ENCODE measurements at regions not wholly inside any gene's neighbourhood (a gene's known extent, or its start where the extent isn't known, plus 50 kb on each side); places are given as distances from the start of the nearest gene placed in this dataset.
"Not testable (repeated sequence)": the region's sequence is repeated elsewhere in the genome, so short reads cannot be mapped to it uniquely, and the experiment has no call there.

DNA sequence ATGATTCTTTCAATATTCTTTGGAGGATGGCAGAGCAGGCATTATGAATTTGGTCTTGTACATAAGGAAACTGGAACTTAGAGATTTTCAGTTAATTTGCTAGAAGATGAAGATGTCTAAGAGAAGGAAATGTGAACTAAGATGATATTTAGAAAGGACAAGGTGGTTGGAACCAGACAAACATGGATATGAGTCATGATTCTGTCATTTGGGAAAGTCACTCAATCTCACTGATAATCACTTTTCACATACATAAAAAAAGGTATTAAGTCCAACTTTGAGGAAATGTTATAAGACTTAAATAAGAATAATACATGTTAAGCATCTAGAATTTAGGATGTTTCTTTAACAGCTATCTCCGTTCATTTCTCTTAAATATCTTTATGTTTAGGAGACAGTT, 315.1 kb upstream of the COX7C start:
- DNase-seq, result not testable (repeated sequence)

DNA sequence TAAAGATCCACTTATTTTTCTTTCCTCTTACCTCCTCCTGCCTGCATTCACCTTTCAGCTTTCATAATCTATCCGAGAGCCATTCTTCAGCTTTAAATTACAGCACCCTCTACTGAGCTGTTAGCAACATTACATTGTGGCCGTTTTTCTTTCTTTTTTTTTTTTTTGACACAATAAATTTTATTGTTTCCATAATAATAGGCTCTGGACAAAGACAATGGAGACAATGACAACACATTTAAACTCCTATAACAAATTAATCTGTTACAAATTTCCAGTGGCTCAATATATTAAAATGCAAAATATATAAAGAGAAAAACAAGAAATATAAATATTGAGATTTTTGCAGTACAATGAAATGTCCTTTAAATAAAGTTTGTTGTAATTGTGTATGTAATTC, 312.7 kb upstream of the COX7C start:
- DNase-seq, result peak; percentile 21

DNA sequence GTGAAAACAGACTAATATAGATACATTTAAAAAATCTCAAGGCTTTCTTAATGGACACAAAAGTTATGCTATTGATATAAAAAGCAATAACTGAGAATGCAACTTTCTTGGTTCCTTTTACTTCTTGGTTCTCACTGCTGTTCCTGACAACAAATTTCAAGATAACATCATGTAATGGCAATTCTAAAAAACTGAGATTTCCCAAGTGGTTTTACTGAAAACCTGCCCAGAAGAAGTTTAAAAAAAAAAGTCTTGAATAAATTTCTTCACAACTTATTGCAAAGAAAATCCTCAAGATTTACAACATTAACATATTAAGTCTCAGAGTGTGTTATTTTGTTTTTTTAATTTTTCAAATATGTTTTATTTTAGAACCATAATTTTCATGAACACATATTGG, 302.8 kb upstream of the COX7C start:
- no peak for DNase-seq

DNA sequence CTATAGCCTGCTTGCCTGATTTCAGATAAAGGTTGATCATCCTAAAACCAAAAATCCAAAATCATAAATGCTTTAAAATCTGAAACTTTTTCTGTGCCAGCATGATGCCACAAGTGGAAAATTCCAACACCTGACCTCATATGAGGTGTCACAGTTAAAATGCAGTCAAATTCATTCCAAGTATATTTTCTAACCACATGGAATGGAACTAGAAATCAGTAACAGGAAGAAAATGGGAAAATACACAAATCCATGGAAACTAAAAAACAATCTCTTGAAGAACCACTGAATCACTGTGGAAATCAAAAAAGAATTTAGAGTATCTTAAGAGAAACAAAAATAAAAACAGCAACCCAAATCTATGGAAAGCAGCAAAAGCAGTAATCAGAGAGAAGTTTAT, 297.5 kb upstream of the COX7C start:
- DNase-seq, result no peak

DNA sequence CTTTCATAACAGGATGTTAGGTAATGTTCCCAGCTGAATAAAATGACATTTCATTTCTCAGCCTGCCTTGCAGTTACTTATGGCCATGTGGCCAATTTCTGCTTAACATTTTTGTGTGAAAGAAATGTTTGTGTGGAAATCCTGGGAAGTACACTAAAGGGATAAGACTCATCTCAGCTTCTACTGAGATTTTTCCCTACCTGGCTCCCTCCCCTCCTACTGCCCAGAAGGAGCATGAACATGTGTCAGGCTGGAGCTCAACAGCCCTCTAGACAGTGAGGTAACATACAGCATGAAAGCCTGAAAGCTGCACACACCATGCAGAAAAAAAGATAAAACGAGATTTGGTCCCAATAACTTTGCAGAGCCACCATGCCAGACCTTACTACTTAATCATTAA, 288.4 kb upstream of the COX7C start:
- no peak for DNase-seq

DNA sequence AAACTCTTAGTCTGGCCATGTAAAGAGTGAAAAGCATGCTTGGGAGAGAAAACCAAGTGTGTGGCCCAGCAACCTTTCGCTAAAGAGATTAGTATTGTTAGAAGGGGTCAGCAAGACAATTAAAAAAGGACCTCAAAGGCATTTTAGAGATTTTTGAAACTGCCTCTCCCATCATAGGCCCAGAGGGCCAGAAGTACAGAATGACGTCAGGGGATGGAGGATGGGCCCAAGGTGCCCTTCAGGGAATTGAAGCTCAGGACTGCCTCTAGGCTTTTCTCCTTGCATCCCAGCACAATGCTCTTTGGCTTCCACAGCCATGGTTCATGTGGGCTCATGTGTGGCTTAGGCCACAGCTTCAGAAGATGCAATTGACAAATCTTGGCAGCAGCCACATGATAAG, 287.0 kb upstream of the COX7C start:
- no peak for DNase-seq

DNA sequence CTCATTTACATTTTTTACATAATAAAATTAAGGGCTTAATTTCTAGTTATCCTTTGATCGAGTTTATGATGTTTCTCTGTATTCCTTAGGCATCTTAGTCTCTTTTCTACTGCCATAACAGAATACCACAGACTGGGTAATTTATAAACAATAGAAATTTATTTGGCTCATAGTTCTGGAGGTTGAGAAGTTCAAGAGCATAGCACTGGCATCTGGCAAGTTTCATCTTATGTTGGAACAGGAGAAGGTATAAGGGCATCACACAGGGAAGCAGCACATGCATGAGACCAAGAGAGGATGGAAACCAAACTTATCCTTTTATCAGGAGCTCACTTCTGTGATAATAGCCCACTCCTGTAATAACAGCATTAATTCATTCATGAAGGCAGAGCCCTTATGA, 284.9 kb upstream of the COX7C start:
- DNase-seq, result no peak

DNA sequence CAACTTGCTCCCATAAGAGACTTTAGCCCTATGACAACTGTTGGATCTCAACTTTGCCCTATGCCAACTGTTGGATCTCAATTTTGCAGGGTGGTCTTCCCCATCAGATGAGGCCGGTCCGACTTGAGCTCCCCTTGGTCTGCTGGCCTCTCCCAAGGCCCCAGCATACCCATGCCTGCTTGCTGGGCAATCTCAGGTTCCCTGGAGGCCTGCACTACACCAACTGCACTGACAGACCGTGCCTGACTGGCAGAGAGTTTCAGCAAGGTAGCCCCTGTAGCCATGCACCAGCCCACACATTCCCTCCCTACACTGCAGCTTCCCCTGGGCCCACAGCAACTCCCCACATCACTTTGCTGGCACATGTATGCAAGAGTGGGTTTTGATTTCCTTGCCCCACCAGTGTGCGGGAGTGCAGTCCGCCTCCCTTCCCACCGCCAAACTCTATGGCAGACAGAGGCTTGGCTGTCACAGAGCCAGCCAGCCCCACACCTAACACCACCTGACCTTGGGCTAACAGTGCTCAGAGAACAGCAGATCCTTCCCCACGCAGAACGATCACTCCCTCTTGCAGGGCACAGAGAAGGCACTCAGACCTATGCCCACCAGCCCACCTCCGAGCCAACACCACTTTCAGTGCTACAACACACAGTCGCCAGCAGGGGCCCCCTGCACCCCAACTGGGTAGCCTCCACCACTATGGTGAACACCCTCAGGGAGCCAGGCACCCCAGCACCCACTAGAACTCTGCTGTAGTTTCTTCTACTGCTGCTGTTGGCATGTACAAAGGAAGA, 279.9 kb upstream of the COX7C start:
- DNase-seq, result no peak

DNA sequence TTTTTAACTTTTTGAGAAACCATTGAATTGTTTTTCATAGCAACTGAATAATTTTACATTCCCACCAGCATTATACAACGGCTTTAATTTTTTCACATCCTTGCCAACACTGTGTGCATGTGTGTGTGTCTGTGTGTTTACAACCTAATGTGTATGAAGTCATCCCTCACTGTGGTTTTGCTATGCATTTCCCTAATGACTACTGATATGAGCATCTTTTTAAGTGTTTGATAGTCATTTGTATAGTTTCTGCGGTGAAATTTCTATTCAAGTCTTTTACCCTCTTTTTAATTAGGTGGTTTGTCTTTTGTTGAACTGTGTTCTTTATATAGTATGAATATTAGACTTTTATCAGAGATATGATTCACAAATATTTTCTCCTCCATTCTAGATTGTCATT, 263.1 kb upstream of the COX7C start:
- DNase-seq, result no peak

DNA sequence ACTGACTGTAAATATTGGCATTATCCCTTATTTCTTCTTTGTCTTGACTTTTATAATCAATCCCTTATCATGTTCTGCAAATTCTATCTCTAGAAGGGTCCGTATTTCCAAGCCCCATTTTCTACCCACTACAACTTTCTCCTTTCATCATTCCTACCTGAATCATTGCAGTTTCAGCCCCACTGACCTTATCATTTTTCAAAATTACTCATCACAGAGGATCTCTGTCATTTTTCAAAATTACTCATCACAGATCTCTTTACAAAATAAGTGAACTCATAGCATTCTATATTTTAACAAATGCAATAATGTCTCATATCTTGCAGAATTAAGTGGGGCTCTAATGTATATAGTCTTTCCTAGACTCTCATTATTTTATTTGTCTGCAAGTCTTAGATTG, 256.9 kb upstream of the COX7C start:
- DNase-seq, result no peak

DNA sequence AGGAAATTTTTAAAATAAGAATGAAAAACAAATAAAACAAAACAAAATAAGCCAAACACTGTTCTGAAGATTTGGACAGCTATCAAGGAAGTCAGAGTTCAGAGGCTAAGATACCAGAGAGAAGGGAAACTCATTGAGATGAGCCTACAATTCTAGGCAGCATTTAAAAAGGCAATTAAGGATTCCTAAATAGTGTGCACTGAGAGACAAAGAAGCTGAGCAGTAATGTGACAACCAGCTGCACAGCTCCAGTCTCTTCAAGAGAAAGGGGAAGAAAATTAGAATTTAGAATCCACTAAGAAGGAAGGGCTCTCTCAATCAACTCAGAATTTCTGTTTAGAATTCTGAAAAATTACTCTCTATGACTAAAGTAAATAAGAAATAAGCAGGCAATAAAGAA, 246.7 kb upstream of the COX7C start:
- DNase-seq, result no peak

DNA sequence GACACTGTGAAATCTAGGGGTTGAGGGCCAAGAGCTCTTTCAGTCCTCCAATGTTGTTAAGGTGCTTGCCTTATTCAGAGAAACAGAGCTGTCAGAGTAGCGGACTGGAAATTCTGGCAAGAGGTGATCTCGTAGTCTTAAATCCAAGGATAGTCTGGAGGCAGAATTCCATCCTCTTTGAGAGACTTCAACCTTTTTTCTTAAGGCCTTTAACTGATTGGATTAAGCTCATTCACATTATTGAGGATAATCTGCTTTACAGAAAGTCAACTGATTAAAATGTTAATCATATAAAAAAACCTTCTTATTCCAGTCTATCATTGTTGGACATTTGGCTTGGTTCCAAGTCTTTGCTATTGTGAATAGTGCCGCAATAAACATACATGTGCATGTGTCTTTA, 243.1 kb upstream of the COX7C start:
- DNase-seq, result peak; percentile 85

DNA sequence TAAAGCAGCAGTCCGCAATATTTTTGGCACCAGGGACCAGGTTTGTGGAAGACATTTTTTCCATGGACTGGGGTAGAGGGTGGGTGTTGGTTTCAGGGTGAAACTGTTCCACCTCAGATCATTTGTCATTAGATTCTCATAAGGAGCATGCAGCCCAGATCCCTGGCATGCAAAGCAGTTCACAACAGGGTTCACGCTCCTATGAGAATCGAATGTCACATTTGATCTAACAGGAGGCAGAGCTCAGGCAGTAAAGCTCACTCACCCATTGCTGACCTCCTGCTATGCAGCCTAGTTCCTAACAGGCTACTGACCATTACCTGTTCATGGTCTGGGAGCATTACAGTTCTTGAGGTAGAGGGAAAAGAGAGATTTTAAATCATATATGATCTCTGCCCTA, 241.5 kb upstream of the COX7C start:
- no peak for DNase-seq

DNA sequence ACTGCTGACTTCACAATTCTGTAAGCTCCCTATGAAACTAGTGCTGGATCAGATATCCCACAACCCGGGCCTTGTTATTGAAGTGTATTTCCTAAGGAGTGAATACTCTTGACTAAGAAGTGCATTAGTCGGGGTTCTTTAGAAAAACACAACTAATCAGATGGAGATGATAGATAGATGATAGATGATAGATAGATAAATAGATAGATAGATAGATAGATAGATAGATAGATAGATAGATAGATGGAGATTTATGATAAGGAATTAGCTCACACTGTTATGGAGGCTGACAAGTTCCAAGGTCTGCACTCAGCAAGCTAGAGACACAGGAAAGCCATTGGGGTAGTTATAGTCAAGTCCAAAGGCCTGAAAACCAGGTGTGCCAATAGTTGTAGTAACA, 214.6 kb upstream of the COX7C start:
- no peak for DNase-seq

DNA sequence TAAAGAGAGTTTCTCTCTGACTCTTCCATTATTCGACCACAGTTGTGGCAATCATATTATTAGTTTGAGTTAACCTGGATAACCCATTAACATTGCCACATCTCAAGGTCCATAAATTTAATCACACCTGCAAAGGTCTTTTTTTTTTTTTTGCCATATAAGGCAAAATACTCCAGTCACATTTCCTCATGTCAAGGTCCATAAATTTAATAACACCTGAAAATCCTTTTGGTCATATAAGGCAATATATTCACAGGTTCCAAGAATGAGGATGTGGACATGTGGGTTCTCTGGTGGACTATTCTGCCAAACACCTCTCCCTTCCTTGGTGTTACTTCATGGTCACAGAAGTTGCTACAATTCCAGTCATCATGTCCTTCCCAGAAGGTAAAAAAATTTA, 213.5 kb upstream of the COX7C start:
- DNase-seq, result no peak

DNA sequence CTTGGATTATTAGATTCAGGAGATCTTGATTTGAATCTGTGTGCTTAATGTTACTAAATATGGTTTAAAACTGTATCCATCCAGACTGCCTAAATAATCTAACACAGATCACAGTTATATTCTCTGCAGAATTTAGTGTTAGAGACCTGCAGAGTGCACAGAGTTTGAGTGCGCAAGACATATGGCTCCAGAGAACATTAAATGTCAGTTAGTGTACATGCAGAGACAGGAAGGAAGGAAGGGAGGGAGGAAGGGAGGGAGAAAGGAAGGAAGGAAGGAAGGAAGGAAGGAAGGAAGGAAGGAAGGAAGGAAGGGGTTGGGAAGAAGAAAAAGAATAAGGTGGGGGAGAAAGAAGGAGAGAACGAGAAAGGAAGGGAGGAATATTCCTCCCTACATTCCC, 210.0 kb upstream of the COX7C start:
- no peak for DNase-seq

DNA sequence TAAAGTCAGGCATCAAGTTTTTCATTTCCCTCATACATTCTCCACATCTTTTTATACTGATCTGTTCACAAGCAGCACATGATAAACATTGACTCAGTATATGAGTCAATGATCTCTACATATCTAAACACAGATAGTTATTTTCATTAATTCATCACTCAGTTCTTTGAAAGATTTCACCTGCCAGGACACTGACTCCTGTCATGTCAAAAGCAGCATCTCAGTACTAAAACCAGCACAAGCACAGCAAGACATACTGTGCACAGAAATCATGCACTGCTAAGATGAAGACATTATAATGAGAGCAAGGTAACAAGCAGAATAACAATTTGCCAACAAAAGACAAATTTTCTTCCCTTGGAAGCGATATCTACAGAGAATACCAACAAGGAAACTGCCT, 206.1 kb upstream of the COX7C start:
- DNase-seq, result no peak

DNA sequence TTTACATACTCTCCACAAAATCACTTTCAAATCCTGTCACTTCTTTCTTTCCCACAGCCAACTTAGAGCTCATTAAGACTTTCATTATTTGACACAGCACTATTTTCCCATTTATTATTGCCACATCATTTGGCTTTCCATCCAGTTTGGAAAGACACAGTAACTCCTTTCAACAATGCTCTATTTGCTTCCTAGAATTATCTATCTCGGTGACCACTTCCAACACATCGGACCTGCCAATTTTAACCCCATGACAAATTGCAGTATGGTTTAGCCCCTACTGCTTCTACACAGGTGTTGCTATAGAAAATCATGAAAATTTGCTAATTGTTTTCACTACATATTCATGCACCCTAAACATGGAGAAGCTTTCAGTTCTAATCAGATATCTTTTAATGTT, 190.6 kb upstream of the COX7C start:
- no peak for DNase-seq

DNA sequence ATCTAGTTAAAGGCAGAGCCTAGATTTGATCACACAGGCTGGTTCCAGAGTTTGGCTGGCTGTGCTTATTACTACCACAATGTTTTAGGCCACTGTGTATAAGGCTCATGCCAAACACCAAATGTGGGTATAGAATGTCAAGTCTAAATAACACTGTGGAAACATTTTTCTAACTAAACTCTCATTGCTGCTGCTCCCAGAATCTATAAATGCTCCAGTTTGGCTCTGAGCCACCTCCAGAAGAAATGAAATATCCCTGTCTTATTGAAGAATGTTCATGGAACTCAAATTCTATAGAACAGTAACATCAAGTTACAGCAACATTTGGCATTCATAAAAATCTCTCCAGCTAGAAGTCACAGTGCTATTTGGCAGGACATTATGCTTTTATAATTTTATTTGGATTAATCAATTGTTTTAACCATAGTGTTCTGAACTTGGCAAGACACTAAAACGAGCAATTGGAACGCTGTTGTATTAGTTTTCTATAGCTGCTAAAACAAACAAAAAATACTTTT, 178.1 kb upstream of the COX7C start:
- no peak for DNase-seq

DNA sequence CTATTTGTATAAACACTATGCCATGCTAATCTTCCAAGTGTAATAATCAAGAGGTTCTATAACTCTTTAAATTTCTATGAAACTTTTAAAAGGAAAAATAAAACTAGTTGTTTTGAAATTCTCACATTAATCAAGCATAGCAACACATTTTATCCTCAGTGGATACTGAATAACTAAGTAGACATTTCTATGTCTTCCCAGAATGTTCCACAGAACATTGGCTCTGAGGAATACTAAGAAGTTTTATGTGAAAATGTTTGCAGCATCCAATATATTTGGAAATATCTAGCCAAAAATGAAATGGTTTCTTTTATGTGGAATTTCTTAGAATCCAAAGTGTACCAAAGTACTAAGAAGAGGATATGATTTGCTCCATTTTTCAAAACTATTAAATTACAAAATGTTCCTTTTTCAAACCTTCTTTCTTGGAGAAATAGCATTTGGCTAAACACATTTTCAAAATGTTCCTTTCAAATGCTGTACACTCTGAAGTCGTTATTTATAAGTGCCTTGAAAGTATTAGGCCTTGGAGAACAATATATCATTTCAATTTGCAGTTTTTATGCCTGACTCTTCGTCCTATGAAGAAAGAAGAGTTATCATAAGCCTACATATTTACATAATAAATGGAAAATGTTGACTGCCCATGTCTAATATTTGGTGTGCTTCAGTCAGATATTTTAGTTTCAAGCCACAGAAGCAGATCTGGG, 175.6 kb upstream of the COX7C start:
- DNase-seq, result no peak

DNA sequence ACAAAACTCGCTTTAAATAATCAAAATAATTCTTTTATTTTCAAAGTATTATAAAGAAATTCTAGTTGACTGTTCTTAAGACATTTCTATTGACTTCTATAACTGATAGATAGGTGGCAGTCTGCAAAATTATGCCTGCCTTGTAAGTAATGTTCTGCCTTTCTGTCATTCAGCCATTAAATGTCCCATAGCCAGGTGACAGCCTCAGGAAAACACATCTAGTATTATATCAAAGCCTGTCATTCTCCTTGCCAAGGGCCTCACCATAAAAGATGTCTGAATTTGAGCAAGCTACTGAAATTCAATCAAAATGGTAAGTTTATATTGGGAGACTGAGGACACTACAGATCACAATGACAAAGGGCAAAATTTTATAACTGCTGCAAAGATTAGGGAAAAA, 170.4 kb upstream of the COX7C start:
- no peak for DNase-seq

DNA sequence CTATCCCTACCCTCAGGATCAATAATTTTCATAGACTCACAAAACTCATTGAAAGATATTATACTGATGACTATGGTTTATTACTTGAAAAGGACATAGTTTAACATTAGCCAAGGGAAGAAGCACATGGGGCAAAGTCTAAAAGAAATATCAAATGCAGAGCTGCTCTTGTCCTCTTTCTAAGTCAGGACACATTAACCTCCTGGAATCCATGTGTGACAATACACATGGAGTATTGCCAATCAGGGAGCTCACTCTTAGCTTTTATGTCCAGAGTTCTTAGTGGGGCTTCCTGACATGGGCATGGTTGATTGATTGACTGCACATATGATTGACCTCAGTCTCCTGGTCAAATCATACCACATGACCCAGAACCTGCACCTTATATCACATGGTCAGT, 165.5 kb upstream of the COX7C start:
- DNase-seq, result no peak

DNA sequence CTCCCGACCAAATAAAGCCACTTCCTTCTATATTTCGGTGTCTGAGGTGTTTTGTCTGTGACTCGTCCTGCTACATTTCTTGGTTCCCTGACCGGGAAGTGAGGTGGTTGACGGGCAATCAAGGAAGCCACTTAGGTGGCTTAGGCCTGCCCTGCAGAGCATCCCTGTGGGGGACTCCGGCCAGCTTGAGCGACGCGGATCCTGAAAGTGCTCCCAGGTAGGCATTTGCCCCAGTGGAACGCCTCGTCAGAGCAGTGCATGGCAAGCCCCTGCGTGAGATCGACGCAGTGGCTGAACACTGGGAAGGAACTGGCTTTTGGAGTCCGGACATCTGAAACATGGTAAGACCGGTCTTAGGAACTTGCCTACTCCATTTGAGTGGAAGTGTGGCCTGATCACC, 157.2 kb upstream of the COX7C start:
- DNase-seq, result no peak

DNA sequence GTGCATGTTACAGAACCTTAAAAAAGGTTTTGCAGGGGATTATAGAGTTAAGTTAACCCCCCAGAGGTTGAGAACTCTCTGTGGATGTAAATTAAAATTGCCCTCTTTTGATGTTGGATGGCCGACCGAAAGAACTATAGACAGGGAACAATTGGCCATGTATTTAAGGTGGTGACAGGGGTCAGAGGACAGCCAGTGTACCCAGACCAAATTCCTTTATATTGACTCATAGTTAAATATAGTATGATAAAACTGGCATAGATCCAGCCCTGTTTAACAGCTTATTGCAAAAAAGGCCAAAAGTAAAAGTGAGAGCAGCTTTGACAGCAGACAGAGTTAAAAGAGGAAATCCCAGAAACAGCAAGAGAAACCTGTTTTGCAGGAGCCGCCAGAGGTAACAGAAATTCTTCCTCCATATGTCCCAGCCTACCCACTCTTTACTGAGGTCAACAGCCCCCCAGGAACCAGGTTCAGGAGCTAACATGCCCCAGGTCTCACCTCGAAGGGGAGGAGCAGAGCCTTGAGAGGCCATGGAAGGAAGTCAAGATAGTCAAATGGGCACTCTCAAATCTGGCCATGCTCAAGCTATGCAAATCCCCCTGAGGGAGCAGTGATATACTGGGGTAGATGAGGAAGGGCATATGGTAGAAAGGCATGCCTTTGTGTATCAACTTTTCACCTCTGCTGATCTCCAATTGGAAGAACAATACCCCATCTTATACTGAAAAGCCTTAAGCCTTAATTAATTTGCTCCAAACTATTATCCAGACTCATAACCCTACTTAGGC, 156.4 kb upstream of the COX7C start:
- DNase-seq, result peak; percentile 82
